Posterior cingulate gyrus (tissue), 11 donors: ENCODE measurements at regions not wholly inside any gene's neighbourhood (a gene's known extent, or its start where the extent isn't known, plus 50 kb on each side); places are given as distances from the start of the nearest gene placed in this dataset.

Experiments used
- DNase-seq, 10 donors: peaks; one replicate each; pipeline versions ENCODE4 v3.0.0 to v3.0.0-alpha.2; 2020 to 2021; ENCODE audit warnings: mixed read lengths in 3 of 10
- intact Hi-C: fragments of 100-400 bp; cut with DNase I; formaldehyde crosslinking; loops from one replicate; pipeline ENCODE4 v1.15.1; 2023

DNA sequence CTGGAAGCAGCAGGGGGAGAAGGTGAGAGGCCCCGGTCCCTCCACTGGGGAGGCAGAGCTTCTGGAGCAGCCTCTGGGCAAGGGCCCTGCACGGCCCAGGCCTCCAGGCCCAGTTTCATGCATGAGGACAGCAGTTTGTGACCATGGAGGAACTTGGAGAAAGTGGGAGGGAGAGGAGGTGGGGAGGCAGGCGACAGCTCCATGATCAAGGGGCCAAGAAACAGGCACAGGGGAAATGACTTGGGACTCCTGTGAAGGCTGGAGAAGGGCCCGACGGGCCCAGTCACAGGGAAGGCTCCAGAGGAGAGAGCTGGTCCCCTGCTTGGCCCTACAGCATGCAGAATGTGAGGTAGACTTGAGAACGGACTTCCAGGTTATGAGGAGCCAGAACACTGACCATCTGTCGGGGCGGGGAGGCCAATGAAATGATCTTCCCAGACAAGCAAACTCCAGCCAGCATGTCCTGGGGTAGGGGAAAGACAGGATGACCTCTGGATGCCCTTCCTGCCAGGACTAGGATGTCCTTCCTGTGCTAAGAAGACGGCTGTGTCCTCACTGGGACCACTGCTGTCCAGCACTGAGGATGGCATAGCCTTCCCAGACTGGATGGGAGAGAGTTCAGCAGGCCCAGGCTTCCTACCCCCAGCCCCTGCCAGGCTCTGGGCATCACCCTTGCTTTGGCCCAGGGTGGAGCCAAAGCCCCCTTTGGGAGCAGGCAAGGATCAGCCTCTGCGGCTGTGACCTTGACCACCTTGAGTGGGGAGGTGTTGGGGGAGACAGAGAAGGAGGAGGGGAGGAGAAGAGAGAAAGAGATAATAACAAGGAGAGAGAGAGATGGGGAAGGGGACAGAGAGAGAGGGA, 548.2 kb downstream of the PTPRU start:
- no peak for DNase-seq
- intact Hi-C loops: no loop called here

DNA sequence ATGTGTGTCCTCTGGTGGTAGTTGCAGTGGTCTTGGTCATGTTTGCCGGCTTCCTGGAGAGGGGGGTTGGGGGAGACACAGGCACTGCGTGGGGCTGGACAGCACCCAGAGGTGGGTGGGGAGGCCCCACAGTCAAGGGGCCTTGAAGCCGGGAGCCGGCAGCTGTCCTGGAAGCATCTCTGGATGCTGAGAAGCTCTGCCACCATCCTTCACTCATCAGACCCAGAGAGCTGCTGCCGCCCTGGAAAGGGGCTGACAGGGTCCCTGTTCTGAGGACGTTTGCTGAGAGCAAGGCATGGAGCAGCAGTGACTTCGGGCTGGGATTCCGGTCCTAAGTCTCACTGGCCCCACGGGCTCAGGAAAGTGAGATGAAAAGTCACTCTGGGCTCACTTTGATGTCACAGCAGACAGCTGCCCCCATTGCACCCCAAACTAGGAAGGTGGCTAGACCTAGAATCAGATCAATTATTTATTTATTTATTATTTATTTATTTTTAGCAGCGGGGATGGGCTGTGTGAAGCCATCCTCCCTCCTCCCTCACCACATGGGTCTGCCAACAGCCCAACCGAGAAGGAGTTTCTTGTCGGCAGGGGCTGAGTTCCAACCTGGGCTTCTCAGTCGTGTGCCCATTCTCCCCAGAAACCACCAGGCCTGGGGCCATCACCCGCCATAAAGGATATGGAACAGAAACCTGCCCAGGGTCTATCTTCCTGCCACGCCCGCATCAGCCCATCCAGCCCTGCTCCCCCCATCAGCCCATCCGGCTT, 547.4 kb downstream of the PTPRU start:
- intact Hi-C loops: no loop called here

DNA sequence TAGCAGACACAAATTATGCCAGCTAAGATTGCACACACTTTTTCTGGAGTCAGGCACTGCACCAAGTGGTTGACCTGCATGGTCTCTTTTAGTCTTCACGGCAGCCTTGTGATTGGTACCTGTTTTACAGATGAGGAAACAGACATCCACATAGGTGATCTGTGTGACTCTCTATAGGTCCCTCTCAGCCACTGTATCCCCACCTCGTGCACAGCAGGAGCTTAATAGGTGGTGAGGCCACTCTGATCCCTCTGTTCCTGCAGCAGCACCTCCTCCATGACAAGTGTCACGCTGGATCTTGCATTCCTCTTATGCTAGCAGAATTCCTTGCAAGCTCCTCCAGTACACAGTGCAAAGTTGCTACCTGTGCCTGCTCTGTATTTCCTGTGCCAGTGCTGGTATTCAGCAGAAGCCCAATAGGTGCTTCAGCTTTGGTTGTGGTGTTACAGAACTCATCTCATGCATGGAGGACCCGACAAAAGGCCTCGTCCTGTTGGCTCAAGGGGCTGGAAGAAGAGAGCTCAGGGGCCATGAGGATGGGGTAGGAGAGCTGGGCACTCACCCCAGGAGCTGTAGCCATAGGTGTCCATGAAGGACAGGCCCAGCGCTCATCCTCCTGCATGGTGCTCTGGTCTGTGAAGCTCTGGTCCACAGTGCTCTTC, 546.7 kb downstream of the PTPRU start:
- intact Hi-C loops: no loop called here
- DNase-seq: no peak

More for the DNA sequence above, 547.4 kb downstream of the PTPRU start:
- peak in 1 of 10 donors; percentile 63 for DNase-seq

DNA sequence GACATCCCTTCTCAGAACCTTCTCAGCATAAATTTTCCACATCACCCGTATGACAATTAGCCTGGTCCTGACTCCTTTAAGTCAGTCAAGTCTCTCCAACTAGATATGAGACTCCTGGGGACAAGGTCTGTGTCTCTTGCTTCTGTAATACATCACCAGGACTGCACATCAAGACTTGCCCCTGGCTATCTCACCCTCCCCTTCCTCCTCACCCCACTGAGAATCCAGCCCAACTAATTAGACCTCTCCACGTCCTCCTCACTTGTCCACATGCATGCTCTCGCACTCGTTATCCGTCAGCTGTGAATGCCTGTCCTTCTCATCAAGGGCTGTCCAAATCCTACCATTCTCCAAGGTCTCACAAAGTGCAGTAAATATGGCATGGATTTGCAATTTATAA, 542.8 kb downstream of the PTPRU start:
- no peak for DNase-seq
- intact Hi-C loops: no loop called here

DNA sequence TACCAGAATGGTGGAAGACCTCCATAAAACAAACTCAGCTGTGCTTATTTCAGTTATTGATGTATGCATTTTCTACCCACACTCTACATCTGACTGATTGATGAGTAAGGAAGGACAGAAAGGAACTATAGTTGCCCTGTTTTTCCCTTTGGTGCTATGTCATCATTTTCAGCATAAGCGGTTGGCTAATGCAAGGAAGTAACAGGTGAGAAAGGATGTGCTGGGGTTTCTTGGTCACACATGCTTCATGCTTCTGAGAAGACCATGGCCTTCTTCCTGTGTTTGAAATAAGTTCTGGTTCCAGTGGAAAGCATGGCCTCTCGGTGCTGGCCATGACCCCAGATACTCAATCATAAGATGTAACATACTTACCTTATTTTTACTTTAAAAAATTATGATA, 541.2 kb downstream of the PTPRU start:
- intact Hi-C loops: no loop called here
- DNase-seq: no peak

DNA sequence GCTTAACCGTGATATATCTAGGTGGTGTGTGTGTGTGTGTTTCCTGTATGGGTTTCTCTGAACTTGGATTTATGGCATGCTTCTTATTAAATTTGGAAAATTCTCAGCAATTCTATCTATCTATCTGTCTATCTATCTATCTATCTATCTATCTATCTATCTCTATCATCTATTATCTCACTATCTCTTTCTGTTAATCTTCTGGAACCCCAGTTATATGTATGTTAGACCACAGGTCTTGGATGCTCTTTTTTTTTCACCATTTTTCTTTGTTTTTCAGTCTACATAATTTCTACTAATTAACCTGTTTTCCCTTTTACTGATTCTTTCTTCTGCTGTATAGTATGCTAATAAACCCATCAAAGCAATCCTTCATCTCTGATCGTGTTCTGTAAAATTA, 538.0 kb downstream of the PTPRU start:
- intact Hi-C loops: no loop called here

DNA sequence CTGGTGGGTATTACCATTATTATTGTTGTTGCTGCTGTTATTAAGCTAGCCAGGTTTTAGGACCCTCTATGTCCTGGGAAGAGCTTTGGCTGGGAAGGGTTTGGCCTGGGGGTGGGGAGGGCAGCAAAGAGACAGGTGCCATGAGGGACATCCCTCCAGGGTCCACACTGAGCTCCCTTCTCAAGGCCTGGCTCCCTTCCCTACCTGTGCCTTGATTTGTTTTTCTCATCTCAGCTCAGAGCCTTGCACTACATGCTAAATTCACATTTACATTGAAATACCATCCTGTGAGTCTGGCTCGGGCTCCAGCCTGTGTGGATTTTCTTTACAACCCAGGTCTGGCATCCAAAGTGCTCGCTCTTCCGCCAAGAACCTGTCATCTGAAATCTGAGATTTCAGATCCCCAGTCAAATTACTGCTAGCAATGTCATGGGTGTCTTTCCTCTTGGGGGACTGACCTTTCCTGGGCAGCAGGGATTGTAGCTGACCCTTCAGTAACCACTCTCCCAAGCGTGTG, 536.3 kb downstream of the PTPRU start:
- intact Hi-C loops: no loop called here
- no peak for DNase-seq

More for the DNA sequence above, 538.0 kb downstream of the PTPRU start:
- no peak for DNase-seq

DNA sequence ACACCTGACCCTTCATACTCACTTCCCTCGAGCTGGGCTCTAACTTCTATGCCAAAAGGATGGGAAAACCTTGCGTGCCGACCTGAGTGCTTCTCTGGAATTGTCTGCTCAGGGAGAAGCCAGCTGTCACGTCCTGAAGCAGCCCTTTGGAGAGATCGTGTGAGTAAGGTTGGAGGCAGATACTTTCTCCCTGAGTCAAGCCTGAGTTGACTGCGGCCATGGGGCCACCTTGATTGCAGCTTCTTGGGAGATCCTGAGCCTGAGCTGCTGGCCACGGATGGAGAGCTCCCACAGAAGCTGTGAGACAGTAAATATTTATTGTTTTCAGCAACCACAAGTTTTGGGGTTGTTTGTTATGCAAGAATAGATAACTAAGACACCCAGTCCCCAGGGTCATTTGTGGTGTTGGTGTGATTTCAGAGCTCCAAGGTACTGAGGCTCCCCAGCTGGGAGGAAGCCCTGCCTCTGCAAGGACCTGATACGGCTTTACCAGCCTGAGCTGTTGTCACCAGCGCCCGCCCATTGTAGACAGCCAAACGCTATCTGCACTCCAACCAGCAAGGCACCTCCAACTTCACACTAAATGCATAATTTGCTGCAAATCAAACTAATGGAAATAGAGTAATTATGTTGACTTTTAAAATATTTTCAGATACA, 531.6 kb downstream of the PTPRU start:
- peak in 1 of 10 donors; percentile 37 for DNase-seq
- intact Hi-C loops: no loop called here

DNA sequence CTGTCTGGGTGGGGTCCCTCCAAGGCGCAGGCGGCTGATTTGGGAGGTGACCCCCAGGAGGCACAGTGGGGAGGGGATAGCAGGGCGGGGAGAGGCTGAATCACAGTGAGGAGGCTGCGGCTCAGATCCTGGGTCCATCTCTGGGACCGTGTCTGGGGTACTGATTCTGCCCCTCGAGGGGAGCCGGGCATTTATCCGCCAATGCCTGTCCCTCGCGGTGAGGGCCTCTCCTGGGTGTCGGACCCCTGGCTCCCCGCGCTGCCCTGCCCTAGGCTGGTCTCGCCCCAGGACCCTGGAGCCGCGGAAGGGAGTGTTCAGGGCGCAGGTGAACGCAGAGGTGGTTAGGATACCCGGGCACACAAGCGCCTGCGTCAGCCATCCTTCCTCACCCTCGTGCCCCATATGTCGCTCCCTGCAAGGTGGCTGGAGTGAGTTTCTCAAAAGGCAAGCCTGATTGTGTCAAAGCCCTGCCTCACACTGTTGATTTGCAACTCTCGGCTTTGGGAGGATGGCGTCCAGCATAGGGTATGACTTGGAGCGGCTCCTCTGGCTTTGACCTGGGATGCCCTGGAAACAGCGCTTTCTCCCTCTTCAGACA, 530.9 kb downstream of the PTPRU start:
- peak in 2 of 10 donors; percentile 60 to 74 for DNase-seq
- intact Hi-C loops: no loop called here

DNA sequence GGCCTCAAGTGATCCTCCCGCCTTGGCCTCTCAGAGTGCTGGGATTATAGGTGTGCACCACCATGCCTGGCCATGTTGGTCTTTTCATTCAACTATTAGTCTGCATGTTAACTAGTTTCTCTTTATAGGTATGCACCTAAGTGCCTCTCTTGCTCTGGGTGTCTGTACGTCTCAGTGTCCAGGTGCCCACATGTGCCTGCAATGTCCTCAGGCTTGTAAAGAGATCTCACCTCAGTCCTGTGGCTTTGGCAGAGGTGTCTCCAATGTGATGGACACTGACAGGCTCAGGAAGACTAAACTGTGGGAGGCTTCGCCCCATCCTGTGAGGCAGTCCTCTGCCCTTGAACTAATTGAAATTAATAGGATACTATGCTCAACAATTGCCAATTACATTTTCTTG, 526.3 kb downstream of the PTPRU start:
- intact Hi-C loops: no loop called here
- no peak for DNase-seq

DNA sequence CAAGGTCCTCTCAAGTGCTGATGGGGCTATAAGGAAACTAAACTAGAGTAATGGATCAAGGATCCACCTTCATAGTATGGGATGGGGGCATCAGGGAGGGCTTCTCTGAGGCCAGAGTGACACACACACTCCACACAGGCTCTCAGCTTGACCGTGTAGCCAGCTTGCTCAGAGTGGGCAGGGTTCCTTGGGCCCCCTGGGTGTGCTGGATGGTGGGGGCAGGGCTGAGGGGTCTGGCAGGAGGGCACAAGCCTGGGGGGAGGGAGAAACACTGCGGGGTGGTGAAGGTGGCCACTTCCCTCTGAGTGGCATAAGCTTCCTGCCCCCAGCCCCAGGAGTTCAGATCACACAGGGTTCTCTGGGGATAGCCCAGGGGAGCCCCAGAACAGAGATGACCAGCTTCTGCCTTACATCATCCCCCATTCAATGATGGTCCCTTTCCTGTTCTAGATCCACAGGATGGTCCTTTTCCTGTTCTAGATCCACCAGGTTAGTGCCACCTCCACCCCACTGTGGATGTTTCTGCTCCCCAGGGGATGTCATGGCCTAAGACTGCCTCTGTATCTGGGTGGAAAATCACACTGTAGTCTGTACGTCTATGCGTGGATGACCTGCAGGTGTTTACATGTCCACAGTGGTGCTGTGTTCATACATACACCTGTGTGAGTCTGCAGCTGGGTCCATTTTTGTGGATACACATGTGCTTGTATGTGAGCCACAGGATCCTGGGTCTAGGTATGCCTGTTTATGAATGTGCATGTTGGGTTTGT, 525.0 kb downstream of the PTPRU start:
- intact Hi-C loops: no loop called here

DNA sequence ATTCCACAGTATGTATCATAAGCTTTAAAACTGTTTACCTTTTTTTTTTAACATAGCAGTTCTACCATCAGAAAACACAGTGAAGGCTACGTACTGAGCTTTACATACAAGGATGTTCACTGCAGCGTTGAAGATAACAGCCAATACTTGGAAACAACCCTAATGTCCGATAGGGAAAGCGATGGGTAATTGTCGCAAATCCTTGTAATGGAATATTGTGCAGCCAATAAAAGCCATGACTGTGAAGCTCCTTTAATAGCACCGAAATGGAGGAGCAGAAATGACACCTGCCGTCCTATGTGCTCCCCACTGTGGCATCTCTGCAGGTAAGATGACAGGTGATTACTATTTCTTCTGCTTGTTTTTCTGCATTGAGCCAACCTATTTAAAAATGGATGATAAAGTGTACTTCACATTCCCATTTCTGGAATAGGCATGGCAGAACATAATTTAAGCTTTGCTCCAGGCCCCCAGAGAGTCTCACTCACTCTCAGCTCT, 523.8 kb downstream of the PTPRU start:
- intact Hi-C loops: no loop called here
- no peak for DNase-seq

More for the DNA sequence above, 525.0 kb downstream of the PTPRU start:
- no peak for DNase-seq

DNA sequence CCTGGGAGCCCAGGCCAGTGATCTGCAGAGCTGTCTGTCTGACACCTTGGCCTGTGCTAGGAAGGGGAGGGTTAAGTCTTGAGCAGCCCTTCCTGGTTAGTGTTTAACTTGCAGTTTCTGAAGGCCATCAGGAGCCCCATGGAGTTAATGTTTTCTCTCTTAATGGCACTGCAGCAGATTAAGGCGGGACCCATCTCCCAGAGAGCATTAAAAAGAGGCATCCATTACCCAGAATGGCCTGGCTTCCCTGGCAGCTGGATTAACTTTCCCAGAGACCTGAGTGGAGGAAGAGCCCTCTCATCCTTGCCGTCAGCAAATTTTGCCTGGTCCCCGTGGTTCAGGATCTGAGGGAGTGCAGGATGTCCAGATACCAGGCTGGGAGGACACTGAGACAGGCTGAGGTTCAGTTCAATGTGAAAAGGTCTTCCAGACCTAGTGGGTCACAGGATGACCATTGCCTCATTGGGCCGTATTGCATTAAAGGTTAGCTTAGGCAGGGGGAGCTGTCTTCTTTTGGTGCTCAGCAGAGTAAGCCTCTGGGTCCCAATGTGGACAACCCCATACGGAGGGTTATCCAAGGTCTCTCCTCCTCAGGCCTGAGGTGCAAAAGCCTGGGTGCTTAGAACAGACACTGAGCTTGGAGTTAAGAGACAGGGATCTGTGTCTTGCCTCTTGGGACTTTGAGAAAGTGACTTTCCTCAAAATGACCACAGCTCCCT, 522.6 kb downstream of the PTPRU start:
- no peak for DNase-seq

DNA sequence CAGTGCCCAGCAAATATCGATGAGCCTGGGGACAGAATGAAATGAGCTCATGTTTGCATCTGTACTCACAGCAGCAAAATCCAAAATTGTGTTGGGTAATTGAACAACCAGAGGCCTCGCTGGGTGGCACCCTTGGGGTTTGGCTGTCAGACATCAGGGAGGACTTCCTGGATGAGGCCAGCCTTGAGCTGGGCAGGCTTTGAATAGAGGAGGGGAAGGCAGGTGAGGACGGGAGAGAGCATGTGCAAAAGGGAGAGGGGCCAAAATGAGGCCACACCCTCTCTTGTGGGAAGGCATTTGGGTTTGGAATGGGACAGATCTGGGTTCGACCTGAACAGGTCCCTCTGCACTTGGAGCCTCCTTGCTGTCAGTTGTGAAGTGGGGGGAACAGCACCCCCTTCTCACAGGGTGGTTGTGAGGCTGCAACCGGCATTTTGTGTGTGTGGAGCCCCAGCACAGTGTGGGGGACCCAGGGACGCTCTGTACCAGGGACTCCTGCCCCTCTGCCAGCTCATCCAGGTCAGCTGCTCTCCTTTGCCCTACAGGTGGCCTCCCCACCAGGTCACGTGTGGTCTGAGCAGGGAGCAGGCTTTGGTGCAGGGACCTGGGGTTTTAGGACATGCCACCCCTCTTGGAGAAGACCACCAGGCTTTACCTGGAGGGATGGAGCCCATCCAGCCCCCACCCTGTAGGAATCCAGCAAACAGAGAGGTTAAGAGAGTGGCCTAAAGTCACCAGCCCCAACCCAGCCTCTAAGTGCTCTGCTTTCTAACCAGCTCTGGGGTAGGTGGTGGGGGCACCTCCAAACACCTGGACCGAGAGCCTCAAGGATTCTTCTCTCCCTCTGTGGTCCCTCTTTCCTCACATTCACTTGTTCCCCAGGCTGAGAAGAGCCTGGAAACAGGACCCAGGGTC, 521.8 kb downstream of the PTPRU start:
- intact Hi-C loops: no loop called here
- no peak for DNase-seq

More for the DNA sequence above, 522.6 kb downstream of the PTPRU start:
- intact Hi-C loops: no loop called here

DNA sequence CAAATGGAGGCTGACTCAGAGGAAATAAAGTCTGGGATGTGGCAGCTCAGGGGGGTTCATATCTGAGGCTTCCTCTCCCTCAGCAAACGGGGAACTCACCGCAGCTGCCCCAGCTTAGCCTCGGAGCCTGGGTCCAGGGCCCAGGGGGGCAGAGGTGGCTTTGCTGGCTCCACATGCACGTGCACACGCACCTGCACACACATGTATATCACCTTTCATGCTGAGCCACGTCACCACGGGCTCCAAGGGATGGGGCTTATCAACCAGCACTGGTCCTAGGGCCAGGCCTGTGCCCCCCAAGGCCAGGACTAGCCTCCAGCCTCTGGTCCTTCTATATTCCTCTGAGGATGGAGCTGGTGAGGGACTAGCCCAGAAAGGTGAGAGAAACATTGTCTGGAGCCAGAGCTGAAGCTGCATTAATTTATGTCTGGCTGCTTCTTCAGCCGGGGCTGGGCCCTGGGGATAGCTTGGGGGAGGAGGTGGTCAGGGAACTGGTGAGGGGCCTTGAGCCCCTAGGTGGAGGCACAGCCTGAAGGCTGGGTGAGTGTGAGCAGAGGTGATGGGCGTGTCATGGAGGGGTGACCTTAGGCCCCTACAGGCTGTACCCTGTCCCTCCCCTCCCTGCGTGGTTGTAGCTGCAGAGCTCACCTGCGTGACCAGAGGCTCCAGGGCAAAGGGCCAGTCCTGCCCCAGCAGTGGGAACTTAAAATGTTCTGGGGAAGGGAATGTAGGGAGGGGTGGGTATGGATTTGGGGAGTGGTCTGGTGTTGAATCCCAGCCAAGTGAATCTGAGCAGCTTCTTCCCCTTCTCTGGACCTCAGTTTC, 520.8 kb downstream of the PTPRU start:
- DNase-seq: no peak
- intact Hi-C loops: no loop called here

DNA sequence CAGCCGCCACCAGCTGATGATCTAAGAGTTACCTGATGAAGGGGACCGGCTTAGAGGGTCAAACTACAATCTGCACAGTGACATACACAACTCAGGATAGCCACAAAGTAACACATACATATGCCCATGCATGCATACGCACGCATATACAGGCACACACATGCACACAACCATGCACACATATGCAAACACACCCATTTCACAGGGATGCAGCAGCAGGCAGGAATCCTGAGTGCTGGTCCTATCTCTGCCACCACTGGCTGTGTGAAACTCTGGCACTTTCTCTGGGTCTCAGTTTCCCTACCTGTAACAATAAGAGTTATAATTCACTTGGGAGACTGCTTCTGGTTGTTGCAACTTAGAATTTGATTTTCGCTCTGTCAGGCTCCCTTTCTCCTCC, 520.2 kb downstream of the PTPRU start:
- intact Hi-C loops: no loop called here
- DNase-seq: no peak

DNA sequence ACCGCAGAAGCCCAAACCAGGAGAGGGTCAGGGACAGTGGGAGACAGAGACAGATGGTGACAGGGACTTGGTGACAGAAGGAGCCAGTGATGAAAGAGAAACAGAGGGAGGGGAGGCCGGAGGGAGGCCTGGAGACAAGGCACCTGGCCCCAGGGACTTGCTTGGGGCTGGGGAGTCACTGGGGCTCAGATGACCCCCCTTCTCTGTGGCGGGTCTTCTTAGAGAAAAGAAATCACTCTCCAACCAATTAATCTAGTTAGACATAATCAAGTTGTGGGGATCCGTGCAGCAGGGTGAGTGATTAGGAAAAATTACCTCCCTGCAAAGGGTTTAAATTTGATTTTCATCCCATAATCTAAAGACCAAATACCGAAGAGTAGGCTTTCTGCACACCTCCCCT, 519.8 kb downstream of the PTPRU start:
- no peak for DNase-seq

More for the DNA sequence above, 519.8 kb downstream of the PTPRU start:
- intact Hi-C loops: no loop called here
